Thyroid gland (tissue), 4 donors: ENCODE measurements at regions not wholly inside any gene's neighbourhood (a gene's known extent, or its start where the extent isn't known, plus 50 kb on each side); places are given as distances from the start of the nearest gene placed in this dataset.

Experiments used
- POLR2A ChIP-seq, 2 donors: fragments of 450-650 bp; IDR thresholded peaks; one replicate each; pipeline ENCODE4 v1.6.1; 2017; ENCODE audit warnings: antibody characterized with exemption in 2 of 2, mild to moderate bottlenecking in 2 of 2, moderate library complexity in 1 of 2
- TF ChIP-seq, protein P1 (sequence below), 6 experiments: fragments of 200-600 bp in 3 of 6; fragments of 450-650 bp in 3 of 6; sonication (generic) in 3 of 6; IDR thresholded peaks; one replicate each; pipeline ENCODE4 v1.5.1; 2016 to 2019; ENCODE audit warnings: antibody characterized with exemption in 6 of 6, mild to moderate bottlenecking in 2 of 6, inconsistent platforms in 1 of 6, moderate library complexity in 1 of 6

DNA sequence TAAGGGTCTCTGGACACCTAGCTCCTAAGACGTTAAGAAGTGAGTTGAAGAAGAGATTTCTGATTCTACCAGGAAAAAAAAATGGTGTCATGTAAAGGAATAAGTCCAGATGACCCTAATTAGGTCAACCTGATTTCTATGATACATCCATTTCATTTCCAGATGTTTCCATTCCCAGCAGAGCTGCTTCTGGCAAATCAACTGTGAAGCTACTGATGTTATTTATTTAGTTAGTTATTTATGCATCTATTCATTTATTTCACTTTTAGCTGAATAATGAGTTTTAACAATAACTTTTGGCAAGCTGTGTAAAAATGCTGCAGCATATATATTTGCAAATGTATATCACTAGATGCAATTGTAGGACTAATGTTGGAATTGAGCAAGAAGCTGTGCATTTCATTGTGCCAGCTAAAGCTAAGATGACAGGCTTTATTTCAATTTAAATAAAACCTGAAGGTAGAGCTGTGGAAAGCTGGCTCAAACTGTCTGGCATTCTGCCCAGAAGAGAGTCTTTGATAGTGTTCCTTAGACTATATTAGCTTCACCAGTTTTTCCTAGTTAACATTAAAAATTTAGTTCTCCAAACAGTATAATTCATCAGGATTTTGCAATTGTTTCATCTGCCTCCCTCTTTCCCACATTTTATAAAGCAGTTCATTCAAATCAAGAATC is 1164.4 kb upstream of the ADGRL4 start:
- TF ChIP-seq, protein P1, sequence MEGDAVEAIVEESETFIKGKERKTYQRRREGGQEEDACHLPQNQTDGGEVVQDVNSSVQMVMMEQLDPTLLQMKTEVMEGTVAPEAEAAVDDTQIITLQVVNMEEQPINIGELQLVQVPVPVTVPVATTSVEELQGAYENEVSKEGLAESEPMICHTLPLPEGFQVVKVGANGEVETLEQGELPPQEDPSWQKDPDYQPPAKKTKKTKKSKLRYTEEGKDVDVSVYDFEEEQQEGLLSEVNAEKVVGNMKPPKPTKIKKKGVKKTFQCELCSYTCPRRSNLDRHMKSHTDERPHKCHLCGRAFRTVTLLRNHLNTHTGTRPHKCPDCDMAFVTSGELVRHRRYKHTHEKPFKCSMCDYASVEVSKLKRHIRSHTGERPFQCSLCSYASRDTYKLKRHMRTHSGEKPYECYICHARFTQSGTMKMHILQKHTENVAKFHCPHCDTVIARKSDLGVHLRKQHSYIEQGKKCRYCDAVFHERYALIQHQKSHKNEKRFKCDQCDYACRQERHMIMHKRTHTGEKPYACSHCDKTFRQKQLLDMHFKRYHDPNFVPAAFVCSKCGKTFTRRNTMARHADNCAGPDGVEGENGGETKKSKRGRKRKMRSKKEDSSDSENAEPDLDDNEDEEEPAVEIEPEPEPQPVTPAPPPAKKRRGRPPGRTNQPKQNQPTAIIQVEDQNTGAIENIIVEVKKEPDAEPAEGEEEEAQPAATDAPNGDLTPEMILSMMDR (IDR thresholded peaks at IDR 0.05): no peak
- no peak for TF ChIP-seq POLR2A (IDR thresholded peaks at IDR 0.05)
